HG02763 (cell line): ENCODE measurements at regions not wholly inside any gene's neighbourhood (a gene's known extent, or its start where the extent isn't known, plus 50 kb on each side); places are given as distances from the start of the nearest gene placed in this dataset.

Experiments
- ATAC-seq: cut with Tn5 transposase; IDR thresholded peaks from one replicate; pipeline ENCODE4 v1.9.1; 2021; ENCODE audit warnings: mild to moderate bottlenecking, moderate library complexity; ENCODE audit not compliant: unreplicated experiment

DNA sequence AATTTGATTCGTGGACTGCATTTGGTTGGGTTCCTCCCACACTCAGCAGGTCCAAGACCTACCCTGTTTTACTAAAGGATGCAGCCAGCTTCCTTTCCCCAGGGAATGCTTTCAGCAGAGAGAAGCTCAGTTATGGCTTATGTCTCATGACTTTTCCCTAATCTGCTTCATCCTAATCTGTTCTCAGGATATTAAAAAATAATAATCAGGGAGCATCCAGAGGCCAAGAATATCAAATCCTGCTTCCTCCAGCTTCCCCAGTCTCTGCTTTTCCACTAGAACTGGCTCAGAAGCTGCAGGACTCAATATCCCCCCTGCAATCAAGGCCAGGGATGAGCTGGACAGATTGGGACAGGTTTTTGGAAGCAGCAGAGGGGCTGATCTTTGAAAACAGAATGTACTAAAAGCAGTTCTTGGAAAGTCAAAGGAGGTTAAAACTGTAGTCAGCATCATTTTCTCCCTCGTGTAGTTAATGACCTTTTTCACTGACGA lies 326.9 kb upstream of the TNP1 start:
- ATAC-seq: no peak

DNA sequence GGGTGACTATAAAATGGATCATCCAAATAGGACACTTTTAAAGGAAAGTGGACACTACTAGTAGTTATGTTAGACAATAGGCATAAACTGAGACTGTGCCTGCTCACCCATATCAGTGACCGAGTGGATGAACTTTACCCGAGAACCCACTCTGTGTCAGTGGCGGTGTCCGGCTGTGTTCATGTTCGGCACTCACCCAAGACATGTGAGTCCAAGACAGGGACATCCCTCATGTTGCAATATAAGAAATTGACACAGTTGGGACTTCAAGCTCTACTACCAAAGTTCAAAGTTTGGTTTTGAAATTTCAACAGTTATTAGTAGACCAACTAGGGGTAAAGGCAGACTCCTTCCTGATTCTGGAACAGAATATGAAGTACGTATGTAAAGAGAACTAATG lies 326.3 kb upstream of the TNP1 start:
- no peak for ATAC-seq

GRCh38 chr2:217185265-217185995 lies 325.6 kb upstream of the TNP1 start:
- no peak for ATAC-seq

DNA sequence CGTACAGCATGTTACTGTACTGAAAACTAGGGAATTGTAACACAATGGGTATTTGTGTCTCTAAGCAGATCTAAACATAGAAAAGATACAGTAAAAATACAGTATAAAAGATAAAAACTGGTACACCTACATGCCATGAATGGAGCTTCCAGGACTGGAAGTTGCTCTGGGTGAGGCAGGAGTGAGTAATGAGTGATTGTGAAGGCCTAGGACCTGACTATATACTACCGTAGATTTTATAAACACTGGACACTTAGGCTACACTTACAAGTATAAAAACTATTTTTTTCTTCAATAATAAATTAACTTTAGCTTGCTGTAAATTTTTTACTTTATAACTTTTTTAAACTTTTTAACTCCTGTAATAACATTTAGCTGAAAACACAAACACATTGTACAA lies 324.4 kb upstream of the TNP1 start:
- no peak for ATAC-seq

DNA sequence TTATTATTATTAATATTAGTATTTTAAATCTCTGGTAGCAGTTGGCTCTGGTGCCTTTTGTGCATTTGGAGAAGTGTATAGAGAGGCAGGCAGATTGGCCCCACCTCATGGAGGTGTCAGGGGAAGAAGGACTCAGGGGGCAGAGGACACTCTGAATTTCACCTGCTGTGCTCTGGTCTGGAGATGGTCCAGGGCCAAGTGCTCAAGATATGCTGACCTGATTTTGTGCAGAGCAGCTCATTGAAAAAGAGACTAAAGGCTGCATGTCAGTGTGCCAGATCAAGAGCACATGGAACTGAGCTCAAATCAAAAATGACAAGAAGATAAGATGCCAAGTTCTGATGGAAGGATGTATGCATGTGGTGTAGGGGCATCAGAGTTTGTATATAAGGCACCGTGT lies 323.6 kb upstream of the TNP1 start:
- ATAC-seq: no peak

GRCh38 chr2:217182926-217183325 lies 323.1 kb upstream of the TNP1 start:
- ATAC-seq: no peak

- ATAC-seq: no peak
Measured at GRCh38 chr2:217181512-217181911, 321.6 kb upstream of the TNP1 start.

- ATAC-seq: no peak
Measured at GRCh38 chr2:217179854-217180253, 320.0 kb upstream of the TNP1 start.

DNA sequence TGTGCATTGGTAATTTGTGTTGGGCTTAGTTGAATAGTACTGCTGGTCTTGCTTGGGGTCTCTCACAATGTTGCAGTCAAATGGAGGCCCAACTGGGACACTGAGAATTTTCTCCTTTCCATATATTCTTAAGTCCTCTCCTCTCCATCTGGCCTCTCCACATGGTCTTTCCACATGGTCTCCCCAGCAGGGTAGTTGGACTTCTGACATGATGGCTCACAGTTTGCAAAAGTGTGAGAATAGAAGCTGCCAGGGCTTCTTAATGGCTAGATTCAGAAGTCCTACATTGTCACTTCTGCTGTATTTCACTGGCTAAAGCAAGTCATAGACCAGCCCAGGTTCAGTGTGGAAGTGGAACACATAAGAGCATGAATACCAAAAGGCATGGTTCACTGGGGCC lies 318.5 kb upstream of the TNP1 start:
- no peak for ATAC-seq

DNA sequence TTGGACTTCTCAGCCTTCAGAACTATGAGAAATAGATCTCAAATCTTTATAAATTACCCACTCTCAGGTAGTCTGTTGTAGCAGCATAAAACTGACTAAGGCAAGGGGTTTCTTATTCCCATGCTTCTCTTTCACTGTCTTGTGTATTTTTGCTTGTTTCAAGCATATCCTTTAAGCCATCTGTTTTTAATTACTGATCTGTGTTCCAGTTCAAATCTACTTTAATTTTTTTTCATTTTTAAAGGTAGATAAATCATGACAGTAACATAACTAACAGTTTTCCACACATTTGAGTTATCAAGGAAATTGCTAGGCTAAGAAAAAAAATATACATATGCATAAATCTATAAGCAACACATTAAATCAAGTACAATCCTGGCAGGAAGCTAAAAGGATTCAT lies 317.9 kb upstream of the TNP1 start:
- no peak for ATAC-seq

- ATAC-seq: no peak
Measured at GRCh38 chr2:217171874-217172273, 312.0 kb upstream of the TNP1 start.

DNA sequence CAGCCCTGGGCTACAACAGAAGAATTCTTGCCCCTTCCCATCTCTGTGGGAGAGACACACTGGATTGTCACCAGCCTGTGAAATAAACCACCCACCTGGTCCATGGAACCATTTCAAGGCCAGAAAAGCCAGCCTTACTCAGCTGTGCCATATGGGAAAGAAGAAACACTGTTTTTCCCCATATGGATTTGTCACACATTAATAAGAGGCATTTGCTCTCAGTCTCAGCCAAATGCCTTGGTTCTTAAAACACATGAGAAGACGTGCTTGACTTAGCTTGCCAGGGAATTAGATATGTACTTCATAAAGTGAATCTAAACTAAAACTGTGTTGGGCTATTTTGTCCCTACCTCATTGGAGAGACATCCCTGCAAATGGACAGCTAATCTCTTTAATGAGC lies 308.6 kb upstream of the TNP1 start:
- no peak for ATAC-seq

DNA sequence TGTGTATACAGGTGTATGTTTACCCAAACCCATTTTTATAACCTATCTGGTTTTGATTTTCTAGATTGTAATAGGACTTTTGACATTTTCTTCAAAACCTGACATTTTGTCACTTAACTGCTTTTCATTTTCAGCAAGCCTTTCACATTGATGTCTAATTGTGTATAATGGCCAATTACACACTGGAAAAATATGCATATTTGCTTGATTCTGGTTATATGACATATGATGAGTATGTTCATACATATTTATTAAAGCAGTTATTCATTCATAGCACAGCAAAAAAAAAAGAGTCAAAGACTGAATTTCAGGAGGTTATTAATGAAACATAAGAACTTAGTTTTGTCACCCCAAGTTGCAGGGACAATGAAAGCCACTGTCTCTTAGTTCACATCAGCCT lies 307.7 kb upstream of the TNP1 start:
- ATAC-seq: no peak

DNA sequence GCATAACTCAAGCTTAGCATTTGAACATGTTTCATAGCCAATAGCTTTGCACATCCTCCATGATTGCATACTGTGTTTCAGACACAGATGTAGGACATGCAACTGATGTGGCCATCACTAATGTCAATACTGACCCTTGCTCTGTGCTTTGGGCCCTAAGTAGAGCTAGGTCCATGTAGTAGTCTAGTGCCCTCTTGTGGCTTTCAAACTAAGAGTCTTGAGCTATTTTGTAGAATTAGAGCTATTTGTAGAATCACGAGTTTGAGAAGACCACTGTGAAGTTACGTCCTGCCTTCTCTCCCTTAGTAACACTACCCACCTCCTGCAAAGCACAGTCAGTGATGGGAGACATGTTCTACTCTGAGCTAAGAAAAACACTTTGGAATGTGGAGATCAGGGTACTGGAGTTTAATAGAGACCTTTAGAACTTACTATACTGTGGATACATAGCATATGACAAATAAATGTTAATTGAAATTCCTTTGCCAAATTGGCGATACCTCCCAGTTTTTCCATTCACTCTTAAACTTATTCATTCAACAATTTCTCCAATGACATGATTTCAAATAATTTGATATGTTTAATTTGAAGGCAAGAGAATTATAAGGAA lies 306.5 kb upstream of the TNP1 start:
- ATAC-seq: no peak

DNA sequence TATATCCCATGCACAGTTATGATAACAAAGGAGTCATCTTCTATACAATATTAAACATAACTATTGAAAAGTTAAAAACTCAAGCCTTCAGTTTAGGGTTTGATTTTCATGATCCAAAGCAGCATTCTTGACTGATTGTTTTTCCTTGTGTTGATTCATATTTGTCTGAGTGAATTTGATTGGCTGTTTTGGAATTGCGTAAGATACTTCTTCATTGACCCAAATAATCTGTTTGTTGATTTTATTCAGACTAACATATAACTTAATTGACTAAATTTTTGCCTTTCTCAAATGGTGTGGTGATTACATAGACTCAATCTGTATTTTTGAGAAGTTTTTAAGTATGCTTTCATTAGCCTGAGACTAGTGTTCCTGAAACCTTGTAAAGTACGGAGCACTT lies 305.7 kb upstream of the TNP1 start:
- ATAC-seq: no peak

GRCh38 chr2:217163987-217164386 lies 304.1 kb upstream of the TNP1 start:
- no peak for ATAC-seq

DNA sequence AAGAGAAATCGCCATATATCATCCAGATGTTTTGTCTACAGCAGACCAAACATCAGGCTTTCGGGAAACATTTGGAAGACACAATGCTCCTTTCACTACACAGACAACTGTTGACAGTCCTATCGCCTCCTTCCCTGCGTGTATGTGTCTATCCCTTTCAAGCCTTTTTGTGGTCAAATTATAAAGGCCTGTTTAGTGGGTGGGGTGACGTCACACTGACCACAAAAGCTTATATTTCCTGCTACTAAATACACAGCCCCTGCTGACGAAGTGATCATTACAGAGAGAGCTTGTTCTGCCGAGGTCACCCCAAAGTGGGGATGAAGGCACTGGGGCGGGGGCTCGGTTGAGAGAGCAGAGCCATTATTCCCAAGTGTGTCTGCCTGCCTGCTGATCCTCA lies 302.7 kb upstream of the TNP1 start:
- no peak for ATAC-seq

GRCh38 chr2:217160978-217161973 lies 301.4 kb upstream of the TNP1 start:
- ATAC-seq: no peak

GRCh38 chr2:217160103-217160743 lies 300.4 kb upstream of the TNP1 start:
- no peak for ATAC-seq

- ATAC-seq: no peak
Measured at GRCh38 chr2:217158928-217159327, 299.1 kb upstream of the TNP1 start.

DNA sequence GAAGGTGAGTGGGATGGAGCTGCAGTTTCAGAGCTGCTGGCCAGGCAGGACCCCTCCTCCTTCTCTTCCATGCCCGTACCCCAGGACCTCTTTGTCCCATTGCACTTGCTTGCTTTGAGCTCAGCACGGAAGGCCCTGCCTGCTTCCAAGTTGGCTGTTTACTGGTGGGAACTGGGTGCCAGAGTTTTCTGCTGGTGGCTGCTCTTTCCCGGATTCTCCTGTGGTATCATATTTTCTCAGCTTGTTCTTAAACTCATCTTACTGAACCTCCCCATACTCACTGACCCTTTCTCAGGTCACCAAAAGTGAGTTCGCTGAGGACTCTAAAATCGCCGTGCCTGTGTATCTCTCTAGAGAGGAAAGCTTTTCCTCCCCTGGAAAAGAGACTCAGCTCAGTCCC lies 297.7 kb upstream of the TNP1 start:
- no peak for ATAC-seq
